Activated CD4-positive, CD25-positive, alpha-beta regulatory T cell (primary cell): ENCODE measurements at regions not wholly inside any gene's neighbourhood (a gene's known extent, or its start where the extent isn't known, plus 50 kb on each side); places are given as distances from the start of the nearest gene placed in this dataset.

Source experiments
- DNase-seq, 4 experiments: peaks; one replicate each; lab custom pipeline; 2025; lab: John Stamatoyannopoulos, UW

- DNase-seq: no peak
Measured at GRCh38 chr5:157913575-157913974, 54.6 kb upstream of the CLINT1 start.

GRCh38 chr5:157912621-157913325, 53.8 kb upstream of the CLINT1 start:
- no peak for DNase-seq

GRCh38 chr5:157911568-157911967, 52.6 kb upstream of the CLINT1 start:
- no peak for DNase-seq
